Stimulated activated CD4-positive, alpha-beta T cell treated with anti-CD3 and anti-CD28 coated beads, TNF-alpha, amount 100 ng/mL, for 1 hour (primary cell): ENCODE measurements at regions not wholly inside any gene's neighbourhood (a gene's known extent, or its start where the extent isn't known, plus 50 kb on each side); places are given as distances from the start of the nearest gene placed in this dataset.

Experiments used
- DNase-seq, 3 donors: peaks; one replicate each; pipeline ENCODE4 v3.0.0-alpha.2; 2020; ENCODE audit warnings: low read depth in 3 of 3, low spot score in 1 of 3

DNA sequence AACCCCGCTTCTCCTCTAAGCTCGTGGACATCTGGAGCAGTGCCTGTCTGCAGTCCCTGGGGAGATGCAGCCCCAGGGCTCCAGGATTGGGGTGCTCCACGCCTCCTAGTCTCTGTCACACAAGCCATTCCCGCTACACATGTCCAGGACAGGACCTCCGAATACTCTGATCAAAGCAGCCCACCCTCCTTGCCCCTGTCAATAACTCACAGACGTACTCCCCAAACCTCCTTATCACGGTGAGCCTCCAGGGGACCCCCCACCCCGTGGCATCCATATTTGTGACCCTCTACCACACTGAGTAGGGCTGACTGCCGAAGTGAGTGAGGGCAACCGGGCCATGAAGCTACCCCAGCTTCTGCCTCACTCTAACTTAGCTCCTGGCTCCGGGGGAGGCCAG, 727.7 kb downstream of the GALR1 start:
- DNase-seq = no peak

DNA sequence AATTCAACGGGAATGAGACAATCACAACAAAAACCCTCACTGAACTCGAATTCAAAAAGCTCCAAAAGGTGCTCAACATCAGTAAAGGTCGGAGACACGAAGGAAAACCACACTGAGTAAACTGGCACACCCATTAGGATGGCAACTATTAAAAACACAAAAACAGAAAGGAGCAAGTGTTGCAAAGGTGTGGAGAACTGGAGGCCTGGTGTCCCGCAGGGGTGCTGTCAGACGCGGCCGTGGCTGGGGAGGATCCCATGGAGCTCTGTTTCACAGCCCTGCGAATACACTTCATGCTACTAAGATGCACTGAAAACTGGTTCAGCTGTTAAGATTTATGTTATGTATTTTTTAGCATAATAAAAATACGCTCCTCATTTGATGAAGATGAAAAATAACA, 730.6 kb downstream of the GALR1 start:
- DNase-seq = no peak

DNA sequence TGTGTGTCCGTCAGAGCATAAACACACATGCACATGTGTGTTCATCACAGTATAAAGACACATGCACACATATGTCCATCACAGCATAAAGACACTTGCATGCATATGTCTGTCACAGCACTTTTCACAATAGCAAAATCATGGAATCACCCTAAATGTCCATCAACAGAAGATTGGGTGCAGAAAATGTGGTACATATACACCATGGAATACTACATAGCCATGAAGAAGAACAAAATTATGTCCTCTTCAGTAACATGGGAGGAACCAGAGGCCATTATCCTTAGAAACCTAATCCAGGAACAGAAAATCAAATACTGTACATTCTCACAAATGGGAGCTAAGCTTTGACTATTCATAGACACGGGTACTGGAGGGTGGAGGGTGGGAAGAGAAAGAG, 732.2 kb downstream of the GALR1 start:
- DNase-seq = no peak

DNA sequence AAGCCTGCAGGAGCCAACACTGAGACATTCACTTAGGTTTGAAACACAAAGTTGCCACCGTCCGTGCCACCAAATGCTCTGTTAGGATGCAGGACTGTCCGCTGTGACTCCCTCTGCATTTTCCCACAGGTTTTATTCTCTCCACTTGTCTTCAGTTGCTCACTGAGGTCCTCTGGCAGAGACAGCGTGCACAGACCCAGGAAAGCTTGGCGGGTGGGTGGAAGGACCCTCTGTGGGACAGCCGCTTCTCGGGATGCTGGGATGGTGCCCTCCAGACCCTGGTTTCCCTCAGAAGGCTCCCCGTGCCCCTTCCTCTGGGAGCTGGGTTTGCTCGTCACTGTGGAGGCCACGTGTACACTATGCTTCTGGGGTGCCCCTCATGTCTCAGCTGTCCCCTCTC, 733.6 kb downstream of the GALR1 start:
- no peak for DNase-seq

DNA sequence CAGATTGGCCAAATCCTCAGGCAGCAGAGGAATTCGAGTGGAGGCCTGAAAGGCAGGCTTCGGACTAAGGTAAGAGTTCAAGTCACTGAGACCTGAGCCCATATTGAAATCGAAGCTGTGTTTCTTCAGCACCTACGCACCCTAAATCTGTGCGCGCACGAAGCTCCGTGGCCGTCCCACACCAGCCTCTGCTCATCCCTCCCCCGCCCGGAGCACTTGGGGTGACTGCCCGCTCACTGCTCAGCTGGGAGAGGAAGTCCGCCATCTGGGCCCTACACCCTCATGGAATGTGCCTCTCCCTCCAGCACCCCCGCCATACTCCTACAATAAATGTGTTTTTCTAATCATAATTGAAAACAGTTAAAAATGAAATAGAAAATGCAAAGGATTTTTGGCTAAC, 734.5 kb downstream of the GALR1 start:
- no peak for DNase-seq

DNA sequence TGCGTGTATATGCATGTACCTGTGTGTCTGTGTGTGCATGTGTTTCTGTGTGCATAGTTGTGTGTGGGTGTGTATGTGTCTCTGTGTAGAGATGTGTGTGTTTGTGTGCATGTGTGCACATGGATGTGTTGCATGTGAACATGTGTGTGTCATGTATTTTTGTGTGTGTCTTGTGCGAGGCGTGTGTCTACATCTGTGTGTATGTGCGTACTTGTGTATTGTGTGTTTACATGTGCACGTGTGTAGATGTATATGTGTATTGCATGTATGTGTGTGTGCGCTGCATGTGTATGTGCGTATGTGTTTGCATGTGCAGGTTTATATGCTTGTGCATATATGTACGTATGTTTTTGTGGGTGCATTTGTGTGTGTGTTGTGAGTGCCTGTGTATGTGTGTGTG, 735.2 kb downstream of the GALR1 start:
- DNase-seq = no peak

DNA sequence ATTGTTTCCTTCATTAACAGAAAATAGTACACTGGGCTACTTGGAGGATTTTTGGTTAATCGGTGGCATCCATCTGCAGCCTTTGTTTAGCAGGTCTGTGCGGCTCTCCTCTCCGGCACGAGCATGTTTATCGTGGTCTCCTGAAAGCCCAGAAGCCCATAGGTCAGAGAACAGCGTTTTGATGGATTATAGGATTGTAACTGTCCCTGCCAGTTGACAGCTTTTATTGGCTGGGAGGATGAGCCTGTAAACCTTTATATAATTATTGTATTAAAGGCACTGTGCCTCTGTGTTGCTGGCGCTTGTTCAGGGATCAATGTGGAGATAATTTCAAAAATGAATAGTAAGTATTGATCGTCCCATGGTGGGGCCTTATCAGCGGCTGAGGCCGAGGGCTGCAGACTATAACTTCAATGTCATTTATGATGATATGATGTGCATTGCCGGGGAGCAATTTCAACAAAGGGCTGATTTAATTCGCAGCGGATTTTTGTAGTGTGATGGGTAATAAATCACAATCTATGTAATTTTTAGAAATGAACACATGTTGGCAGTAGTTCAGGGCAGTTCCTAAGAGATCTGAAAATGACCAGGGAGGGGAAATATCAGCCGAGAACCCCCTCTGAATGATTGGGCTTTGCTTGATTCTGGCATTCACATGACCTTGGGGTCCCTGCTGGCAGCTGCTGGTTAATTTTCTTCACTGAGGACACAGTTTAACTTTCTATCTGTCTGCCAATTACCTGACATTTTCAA, 736.1 kb downstream of the GALR1 start:
- DNase-seq = no peak

DNA sequence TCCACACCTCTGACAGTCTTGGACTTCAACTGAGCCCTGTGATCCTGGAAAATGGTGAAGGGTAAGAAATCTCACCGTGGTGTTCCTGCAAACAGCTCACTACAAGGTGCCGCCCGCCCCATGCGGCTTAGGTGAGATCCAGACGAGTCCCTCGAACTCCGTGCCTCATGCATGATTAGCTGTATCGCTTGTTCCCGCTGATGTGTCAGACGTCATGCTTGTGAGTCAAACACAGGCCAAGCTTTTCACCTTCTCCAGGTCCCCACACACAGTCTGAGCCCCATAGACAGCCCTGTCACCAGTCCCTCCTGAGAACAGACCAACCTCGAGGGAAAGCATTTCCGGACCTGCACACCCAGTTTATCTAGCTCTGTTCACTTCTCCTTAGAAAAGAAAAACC, 740.5 kb downstream of the GALR1 start:
- no peak for DNase-seq

DNA sequence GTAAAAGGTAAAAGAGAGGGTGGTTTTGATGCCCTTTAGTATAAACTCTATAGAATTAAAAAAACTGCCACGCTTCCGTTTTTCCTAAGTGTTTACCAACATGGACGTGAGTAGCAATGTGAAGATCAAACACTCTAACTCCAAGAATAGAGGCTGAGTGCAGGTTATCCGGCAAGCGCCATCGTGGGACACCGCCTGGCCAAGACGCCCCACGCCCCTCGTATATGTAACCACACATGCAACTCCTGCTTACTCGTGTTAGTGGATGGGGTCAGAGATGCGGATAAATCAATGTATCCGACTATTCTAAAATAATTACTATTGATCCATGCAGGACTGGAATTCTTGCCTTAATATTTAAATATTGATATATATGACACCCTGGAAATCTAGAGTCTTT, 741.3 kb downstream of the GALR1 start:
- no peak for DNase-seq

DNA sequence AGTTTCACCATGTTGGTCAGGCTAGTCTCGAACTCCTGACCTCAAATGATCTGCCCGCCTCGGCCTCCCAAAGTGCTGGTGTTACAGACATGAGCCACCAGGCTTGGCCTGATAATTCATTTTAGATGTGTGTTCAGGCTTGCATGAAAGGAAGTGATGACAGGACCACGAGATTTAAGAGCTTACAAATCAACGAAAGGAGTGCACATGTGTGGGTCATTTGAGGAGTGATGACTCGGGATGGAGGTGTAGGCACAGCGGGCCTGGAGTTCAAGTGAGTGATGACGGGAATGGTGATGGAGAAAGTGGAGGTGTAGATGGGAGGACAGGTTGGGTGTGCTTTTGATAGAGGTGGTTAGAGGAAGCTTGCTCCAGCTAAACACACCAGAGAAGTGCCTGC, 742.4 kb downstream of the GALR1 start:
- no peak for DNase-seq

DNA sequence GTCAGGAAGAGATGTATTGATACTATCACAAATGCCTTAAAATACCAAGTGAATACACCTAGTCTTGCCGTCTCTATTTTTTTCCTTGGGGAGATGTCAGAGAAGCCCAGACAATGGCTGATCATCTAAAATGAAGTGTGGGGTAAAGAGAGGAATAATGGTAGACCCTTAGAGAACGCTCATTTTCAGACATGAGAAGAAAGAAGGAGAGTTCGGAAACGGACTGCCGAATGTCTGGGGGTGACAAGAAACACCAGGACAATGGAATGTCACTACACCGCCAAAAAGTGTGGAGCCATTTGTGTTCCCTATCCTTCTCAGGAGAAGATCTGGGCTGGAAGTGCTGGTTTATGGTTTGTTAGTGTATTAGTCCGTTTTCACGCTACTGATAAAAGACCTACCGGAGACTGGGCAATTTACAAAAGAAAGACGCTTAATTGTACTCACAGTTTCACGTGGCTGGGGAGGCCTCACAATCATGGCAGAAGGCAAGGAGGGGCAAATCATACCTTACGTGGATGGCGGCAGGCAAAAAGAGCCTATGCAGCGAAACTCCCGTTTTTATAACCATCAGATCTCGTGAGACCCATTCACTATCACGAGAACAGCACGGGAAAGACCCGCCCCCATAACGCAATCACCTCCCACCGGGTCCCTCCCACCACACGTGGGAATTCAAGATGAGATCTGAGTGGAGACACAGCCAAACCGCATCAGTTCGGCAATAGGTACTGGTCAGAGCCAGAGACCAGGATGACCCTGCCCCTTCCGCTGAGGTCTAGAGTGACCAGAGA, 743.7 kb downstream of the GALR1 start:
- DNase-seq = no peak

DNA sequence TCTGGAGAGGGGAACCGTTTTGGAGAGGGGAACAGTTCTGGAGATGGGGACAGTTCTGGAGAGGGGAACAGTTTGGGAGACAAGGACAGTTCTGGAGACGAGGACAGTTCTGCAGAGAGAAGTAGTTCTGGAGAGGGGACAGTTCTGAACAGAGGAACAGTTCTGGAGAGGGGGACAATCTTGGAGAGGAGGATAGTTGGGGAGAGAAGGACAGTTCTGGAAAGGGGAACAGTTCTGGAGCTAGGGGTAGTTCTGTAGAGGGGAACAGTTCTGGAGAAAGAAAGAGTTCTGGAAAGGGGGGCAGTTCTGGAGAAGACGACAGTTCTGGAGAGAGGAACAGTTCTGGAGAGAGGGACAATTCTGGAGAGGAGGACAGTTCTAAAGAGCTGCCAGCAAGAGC, 745.9 kb downstream of the GALR1 start:
- DNase-seq = no peak

DNA sequence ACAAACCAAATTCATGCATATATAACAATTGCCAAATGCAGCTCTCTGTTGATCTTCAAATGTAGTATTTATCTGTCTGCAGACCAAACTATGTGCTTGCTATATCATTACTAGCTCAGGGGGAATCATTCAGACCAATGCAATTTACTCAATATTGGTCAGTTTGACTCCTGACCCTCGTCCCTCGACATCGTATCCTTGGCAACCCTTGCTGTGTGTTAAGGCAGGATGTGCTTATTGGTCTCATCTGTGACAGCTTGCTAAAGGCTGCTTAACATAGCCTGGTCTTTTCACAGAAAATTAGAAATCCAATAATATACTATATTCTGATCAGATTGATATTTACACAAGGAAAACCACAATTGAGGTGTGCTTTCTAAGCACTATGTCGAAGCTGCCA, 747.1 kb downstream of the GALR1 start:
- DNase-seq = no peak

DNA sequence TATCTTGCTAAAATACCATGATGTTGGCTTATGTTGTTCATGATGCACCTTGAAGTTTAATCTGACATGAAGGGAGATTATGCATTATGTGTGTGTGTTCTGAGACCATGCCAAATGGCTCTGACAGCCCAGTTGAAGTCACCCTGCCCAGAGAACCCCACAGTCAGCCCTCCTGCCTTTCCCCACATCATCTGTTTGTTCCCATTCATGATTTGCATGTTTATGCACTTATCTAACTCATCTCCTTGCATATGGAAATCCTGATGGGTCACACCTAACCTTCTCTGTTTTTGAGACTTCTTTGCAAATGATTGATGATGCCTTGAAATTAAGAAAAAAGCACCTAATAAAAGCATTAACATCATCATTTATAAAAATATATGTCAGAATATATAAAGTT, 752.2 kb downstream of the GALR1 start:
- no peak for DNase-seq

DNA sequence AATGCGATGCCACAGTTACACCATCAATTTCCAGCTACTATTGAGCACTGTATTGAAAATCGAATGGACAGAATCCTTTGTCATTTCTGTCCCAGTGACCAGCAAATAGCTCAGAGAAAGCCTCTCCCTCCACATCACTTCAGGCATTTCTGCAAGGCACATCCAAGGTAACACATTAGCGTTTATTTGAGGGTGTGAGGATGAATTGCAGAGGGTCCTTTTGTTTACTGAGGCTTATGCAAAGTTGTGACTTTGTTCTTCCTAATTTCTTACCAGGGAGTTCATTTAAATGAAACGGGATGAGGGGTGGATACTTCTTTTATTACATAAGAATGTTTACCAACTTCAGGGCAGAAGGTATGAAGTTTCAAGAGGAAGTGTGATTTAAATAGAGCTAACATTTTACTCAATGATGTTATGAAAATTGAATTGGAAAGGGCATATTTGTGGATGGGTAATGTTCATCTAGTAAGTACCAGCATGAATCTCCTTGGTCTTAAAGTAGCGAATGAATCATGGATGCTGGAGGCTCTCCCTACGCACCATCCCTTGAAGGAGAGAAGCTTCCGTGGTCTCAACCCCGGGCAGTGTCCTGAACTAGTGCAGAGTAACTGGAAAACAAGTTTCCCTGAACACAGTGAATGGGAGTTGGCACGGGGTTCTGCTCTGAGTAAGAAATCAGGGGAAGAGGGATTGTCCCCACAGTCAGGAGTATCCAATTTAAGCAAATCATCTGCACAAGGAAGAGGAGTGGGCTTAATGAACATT, 756.5 kb downstream of the GALR1 start:
- no peak for DNase-seq

DNA sequence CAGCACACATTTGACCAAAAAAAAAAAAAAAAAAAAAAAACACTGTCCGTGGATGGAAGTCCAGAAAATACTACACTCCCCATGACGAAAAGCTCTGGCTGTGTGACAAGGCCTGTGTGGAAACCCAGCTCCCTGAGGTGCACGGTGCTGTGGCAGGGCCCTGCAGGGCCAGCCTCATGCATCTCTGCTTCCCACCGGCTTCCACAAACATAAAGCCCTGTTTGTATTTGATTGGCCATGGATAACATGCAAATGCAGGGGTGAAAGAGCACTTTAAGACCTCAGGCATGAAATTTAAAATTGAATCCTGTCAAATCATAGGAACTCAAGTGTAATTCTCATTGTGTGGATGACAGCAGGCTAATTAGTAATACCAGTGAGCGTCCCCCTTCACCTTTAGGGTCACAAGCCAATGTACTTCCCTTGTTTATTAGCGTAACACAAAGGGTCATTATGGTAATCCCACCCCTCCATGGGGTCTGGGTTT, 757.2 kb downstream of the GALR1 start:
- DNase-seq = no peak

DNA sequence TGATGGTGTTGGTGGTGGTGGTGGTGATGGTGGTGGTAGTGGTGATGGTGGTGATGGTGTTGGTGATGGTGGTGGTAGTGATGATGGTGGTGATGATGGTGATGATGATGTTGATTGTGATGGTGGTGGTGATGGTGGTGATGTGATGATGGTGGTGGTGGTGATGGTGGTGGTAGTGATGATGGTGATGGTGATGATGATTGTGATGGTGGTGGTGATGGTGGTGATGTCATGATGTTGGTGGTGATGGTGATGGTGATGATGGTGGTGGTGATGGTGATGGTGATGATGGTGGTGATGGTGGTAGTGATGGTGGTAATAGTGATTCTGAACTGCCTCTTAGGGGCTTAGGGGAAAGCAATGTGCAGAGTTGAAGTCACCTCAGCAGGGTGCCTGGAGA, 760.7 kb downstream of the GALR1 start:
- no peak for DNase-seq

DNA sequence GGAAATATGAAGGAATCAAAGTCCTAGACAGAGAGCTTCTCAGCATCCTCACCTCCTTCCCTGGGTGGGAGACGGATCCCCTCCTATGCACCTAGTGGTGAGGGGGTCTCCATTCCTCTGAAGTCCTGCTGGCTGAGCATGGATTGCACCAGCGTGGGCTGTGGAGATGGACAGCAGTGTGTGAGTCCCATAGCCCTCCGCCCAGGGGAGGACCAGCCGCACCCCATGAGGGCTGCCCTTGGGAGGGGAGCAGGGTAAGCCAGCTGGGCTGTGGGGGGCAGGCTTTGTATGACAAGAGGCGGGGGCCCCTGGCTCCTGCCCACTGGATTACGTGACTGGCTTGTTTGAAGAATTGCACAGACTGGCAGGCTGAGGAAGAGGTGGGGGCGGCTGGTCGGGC, 768.2 kb downstream of the GALR1 start:
- no peak for DNase-seq

DNA sequence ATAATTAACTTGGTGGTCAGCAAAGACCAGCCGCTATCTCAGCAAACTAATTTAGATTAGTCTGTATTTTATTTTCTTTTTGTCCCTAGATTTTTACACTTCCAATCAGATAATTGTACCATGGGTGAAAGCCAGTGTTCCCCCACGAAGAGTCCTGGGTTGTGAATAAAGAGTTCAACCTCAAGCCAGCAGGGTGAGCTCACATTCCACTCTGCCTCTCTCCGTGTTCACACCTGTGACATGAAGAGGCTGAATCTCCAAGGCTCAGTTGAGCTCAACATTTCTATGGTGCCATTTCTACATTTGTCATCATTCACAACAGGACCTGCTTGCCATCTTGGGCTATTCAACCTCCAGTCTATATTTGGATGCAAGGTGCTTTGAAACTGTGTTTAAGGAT, 771.5 kb downstream of the GALR1 start:
- DNase-seq = no peak

DNA sequence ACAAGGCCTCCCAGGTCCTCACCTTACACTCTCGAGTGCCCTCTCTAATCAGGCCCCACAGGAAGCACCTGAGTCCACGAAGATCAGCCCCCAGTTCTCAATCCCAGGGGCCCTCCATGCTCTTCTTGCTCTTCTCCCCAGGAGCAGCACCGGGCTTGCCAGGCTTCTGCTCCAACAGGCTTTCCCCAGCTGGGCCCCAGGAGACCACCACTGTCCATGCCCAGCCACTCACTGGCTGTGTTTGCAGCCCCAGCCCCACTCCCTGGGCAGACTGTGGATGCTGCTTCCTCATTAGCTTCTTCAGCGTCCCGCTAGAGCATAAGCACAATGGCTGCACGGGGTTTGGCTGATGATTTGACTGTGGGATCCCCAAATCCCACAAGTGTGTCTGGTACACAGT, 781.9 kb downstream of the GALR1 start:
- DNase-seq = no peak

DNA sequence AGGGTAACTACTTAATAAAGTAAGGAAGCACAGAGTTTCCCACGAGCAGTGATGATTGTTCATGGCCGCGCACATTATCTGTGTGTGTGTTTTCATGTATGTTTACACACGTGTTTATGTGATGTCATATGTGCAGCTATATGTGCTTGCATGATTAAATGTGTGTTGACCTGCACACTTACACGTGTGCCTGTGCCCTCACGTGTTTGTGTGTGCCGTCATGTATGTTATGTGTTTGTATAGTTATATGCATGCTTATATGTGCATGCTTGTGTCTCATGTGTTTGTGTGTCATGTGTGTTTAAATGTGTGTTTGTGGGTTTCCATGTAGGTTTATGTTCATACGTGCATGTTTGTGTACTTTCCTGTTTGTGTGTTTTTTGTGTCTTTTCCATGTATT, 782.3 kb downstream of the GALR1 start:
- no peak for DNase-seq

DNA sequence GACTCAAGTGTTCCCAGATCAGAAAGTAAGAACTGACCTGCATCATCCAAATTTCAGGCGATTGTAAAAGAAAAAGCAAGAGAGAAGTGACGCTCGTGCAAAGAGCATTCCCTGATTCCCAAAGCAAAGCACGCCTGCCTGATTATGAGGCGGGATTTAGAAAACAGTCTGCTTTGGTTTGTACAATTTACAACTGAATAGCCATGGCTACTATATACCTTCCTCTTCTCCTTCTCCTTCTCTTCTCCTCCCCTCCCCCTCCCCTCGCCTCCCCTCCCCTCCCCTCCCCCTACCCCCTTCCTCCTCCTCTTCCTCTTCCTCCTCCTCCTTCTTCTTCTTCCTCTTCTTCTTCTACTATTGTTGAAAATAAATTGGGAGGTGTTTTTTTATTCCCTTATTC, 782.9 kb downstream of the GALR1 start:
- DNase-seq = no peak
